ENCODE measurements at regions not wholly inside any gene's neighbourhood (a gene's known extent, or its start where the extent isn't known, plus 50 kb on each side); places are given as distances from the start of the nearest gene placed in this dataset.

- no peak for TF ChIP-seq TAF1 (conservative IDR thresholded peaks at IDR 0.05)
- no peak for TF ChIP-seq MAX (IDR thresholded peaks at IDR 0.05)
- TF ChIP-seq CTCF (IDR thresholded peaks at IDR 0.05; ENCODE audit: low read depth, low read length, missing input control), result no peak
- no peak for TF ChIP-seq EGR1 (IDR thresholded peaks at IDR 0.05; ENCODE audit: low read depth in 2 of 2)
- TF ChIP-seq, protein P1, sequence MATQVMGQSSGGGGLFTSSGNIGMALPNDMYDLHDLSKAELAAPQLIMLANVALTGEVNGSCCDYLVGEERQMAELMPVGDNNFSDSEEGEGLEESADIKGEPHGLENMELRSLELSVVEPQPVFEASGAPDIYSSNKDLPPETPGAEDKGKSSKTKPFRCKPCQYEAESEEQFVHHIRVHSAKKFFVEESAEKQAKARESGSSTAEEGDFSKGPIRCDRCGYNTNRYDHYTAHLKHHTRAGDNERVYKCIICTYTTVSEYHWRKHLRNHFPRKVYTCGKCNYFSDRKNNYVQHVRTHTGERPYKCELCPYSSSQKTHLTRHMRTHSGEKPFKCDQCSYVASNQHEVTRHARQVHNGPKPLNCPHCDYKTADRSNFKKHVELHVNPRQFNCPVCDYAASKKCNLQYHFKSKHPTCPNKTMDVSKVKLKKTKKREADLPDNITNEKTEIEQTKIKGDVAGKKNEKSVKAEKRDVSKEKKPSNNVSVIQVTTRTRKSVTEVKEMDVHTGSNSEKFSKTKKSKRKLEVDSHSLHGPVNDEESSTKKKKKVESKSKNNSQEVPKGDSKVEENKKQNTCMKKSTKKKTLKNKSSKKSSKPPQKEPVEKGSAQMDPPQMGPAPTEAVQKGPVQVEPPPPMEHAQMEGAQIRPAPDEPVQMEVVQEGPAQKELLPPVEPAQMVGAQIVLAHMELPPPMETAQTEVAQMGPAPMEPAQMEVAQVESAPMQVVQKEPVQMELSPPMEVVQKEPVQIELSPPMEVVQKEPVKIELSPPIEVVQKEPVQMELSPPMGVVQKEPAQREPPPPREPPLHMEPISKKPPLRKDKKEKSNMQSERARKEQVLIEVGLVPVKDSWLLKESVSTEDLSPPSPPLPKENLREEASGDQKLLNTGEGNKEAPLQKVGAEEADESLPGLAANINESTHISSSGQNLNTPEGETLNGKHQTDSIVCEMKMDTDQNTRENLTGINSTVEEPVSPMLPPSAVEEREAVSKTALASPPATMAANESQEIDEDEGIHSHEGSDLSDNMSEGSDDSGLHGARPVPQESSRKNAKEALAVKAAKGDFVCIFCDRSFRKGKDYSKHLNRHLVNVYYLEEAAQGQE (IDR thresholded peaks at IDR 0.05), result no peak
- TF ChIP-seq ZBTB33 (IDR thresholded peaks at IDR 0.05), result no peak
- no peak for TF ChIP-seq YY1 (IDR thresholded peaks at IDR 0.05)
- TF ChIP-seq JUND (IDR thresholded peaks at IDR 0.05), result no peak
- TF ChIP-seq, protein P2, sequence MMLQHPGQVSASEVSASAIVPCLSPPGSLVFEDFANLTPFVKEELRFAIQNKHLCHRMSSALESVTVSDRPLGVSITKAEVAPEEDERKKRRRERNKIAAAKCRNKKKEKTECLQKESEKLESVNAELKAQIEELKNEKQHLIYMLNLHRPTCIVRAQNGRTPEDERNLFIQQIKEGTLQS (IDR thresholded peaks at IDR 0.05), result no peak
- no peak for TF ChIP-seq SP1 (IDR thresholded peaks at IDR 0.05)
- no peak for TF ChIP-seq HNF4A (conservative IDR thresholded peaks at IDR 0.05)
- TF ChIP-seq RAD21 (IDR thresholded peaks at IDR 0.05), result no peak
- TF ChIP-seq GABPA (IDR thresholded peaks at IDR 0.05 in 1 of 2, conservative IDR thresholded peaks at IDR 0.05 in 1 of 2), result no peak
- no peak for TF ChIP-seq HNF4G (IDR thresholded peaks at IDR 0.05)
Measured at GRCh38 chr10:10722422-10722821, 295.2 kb upstream of the CELF2 start.
